OCI-LY7 (cell line): ENCODE measurements at regions not wholly inside any gene's neighbourhood (a gene's known extent, or its start where the extent isn't known, plus 50 kb on each side); places are given as distances from the start of the nearest gene placed in this dataset.

ENCODE experiments used
- CTCF ChIP-seq: fragments of 200-600 bp; sonication (generic); conservative IDR thresholded peaks from 2 replicates; pipeline ENCODE4 v1.5.1; 2014; ENCODE audit warnings: mild to moderate bottlenecking, antibody characterized with exemption, low read length, moderate library complexity, mixed read lengths
- EZH2phosphoT487 ChIP-seq: fragments of 200-600 bp; sonication (generic); IDR thresholded peaks from 2 replicates; pipeline ENCODE4 v1.6.1; 2018; ENCODE audit warnings: low read depth, borderline replicate concordance, mild to moderate bottlenecking, mixed run types, antibody characterized with exemption, low read length, moderate library complexity, mixed read lengths

GRCh38 chr14:42319996-42320395 is 713.3 kb downstream of the LRFN5 start:
- TF ChIP-seq CTCF (no peak), EZH2phosphoT487 (no peak)
